GM12892 (cell line): ENCODE measurements at regions not wholly inside any gene's neighbourhood (a gene's known extent, or its start where the extent isn't known, plus 50 kb on each side); places are given as distances from the start of the nearest gene placed in this dataset.

Experiments
- POLR2A ChIP-seq: IDR thresholded peaks from 2 replicates; pipeline ENCODE4 v1.6.1; 2011; ENCODE audit warnings: low read depth, low read length, control low read depth
- POLR2AphosphoS5 ChIP-seq: IDR thresholded peaks from 2 replicates; pipeline ENCODE4 v1.6.1; 2011; ENCODE audit warnings: low read depth, low read length, control low read depth

GRCh38 chr20:3316136-3316535, 77.1 kb upstream of the SLC4A11 start:
- no peak for TF ChIP-seq POLR2AphosphoS5
- no peak for TF ChIP-seq POLR2A
